SK-N-SH (cell line): ENCODE measurements at regions not wholly inside any gene's neighbourhood (a gene's known extent, or its start where the extent isn't known, plus 50 kb on each side); places are given as distances from the start of the nearest gene placed in this dataset.
"Not testable (repeated sequence)": the region's sequence is repeated elsewhere in the genome, so short reads cannot be mapped to it uniquely, and the experiment has no call there.

ENCODE experiments used
- CTCF ChIA-PET: fragments of 300-600, 350-600 bp; formaldehyde crosslinking; extraction: SDS; loops from one replicate; lab custom pipeline; 2021; lab: Yijun Ruan, JAX
- POLR2A ChIA-PET: fragments of 350-600 bp; sonication (Branson Sonifier 250); formaldehyde crosslinking; extraction: SDS; loops from one replicate; lab custom pipeline; 2020; ENCODE audit warnings: antibody characterized with exemption, inconsistent platforms; lab: Yijun Ruan, JAX
- DNase-seq: peaks from one replicate; pipeline ENCODE4 v3.0.0; 2012
- H2AFZ ChIP-seq: fragments of 200-600 bp; sonication (generic); 2 replicates; pipeline ENCODE4 v1.8.1; 2016; ENCODE audit warnings: antibody characterized with exemption, mild to moderate bottlenecking, low read depth
- H3F3A ChIP-seq: fragments of 200-600 bp; sonication (generic); replicated peaks from 2 replicates; pipeline ENCODE3; 2016; ENCODE audit warnings: antibody characterized with exemption, mild to moderate bottlenecking; ENCODE audit not compliant: insufficient read depth
- H3K27ac ChIP-seq, 2 experiments: fragments of 200-500 bp in 1 of 2; fragments of 200-600 bp in 1 of 2; sonication (Bioruptor generic) in 1 of 2; sonication (generic), shearing (Covaris generic) in 1 of 2; 2 replicates each; pipeline versions ENCODE4 v1.5.1 to v1.6.1; 2014 to 2016; ENCODE audit warnings: low read depth in 2 of 2, inconsistent platforms in 1 of 2, low read length in 1 of 2, mild to moderate bottlenecking in 1 of 2, mixed read lengths in 1 of 2
- H3K27me3 ChIP-seq: fragments of 200-600 bp; sonication (generic), shearing (Covaris generic); 2 replicates; pipeline ENCODE4 v1.6.1; 2016; ENCODE audit warnings: mixed run types; ENCODE audit not compliant: insufficient read depth
- H3K36me3 ChIP-seq, 2 experiments: fragments of 200-500 bp in 1 of 2; fragments of 200-600 bp in 1 of 2; sonication (Bioruptor generic) in 1 of 2; sonication (generic) in 1 of 2; replicated peaks in 1 of 2; 2 replicates each; pipeline versions ENCODE3 to v1.5.1; 2014 to 2016; ENCODE audit warnings: low read length in 1 of 2, mild to moderate bottlenecking in 1 of 2; ENCODE audit not compliant: insufficient read depth in 2 of 2, control insufficient read depth in 1 of 2
- H3K4me1 ChIP-seq, 2 experiments: fragments of 200-500 bp in 1 of 2; fragments of 200-600 bp in 1 of 2; sonication (Bioruptor generic) in 1 of 2; sonication (generic), shearing (Covaris generic) in 1 of 2; 2 replicates each; pipeline versions ENCODE4 v1.5.1 to v1.6.1; 2014 to 2016; ENCODE audit warnings: low read depth in 1 of 2, low read length in 1 of 2, mixed run types in 1 of 2; ENCODE audit not compliant: insufficient read depth in 2 of 2, control insufficient read depth in 1 of 2
- H3K4me2 ChIP-seq: fragments of 200-600 bp; sonication (generic), shearing (Covaris generic); 2 replicates; pipeline ENCODE4 v1.6.1; 2017; ENCODE audit warnings: mixed run types
- H3K4me3 ChIP-seq, 2 experiments: fragments of 200-500 bp in 1 of 2; fragments of 200-600 bp in 1 of 2; sonication (Bioruptor generic) in 1 of 2; sonication (generic), shearing (Covaris generic) in 1 of 2; 2 replicates each; pipeline versions ENCODE4 v1.5.1 to v1.8.1; 2014 to 2016; ENCODE audit warnings: low read depth in 2 of 2, inconsistent platforms in 1 of 2, low read length in 1 of 2, mild to moderate bottlenecking in 1 of 2, mixed read lengths in 1 of 2, moderate library complexity in 1 of 2
- H3K79me2 ChIP-seq: fragments of 200-600 bp; sonication (generic); 2 replicates; pipeline ENCODE4 v1.8.1; 2017; ENCODE audit warnings: mild to moderate bottlenecking; ENCODE audit not compliant: insufficient read depth
- H3K9ac ChIP-seq: fragments of 200-600 bp; sonication (generic); 2 replicates; pipeline ENCODE4 v1.6.1; 2017; ENCODE audit warnings: mixed run types
- H3K9me2 ChIP-seq: fragments of 200-600 bp; sonication (generic); 2 replicates; pipeline ENCODE4 v1.6.1; 2017; ENCODE audit warnings: mixed run types
- H3K9me3 ChIP-seq: fragments of 200-600 bp; sonication (generic); 2 replicates; pipeline ENCODE4 v1.6.1; 2017; ENCODE audit warnings: mixed run types, mild to moderate bottlenecking, moderate library complexity
- H4K20me1 ChIP-seq: fragments of 200-600 bp; sonication (generic); 2 replicates; pipeline ENCODE4 v1.6.1; 2017; ENCODE audit warnings: mild to moderate bottlenecking, mixed run types; ENCODE audit not compliant: insufficient read depth
- CHD2 ChIP-seq: fragments of 150-350 bp; IDR thresholded peaks from 2 replicates; pipeline ENCODE4 v1.6.1; 2018; ENCODE audit warnings: low read length; ENCODE audit not compliant: partially characterized antibody
- GABPA ChIP-seq: IDR thresholded peaks from 2 replicates; pipeline ENCODE4 v1.4.0; 2012; ENCODE audit warnings: low read depth, mild to moderate bottlenecking
- MXI1 ChIP-seq: IDR thresholded peaks from 2 replicates; pipeline ENCODE4 v1.6.1; 2012; ENCODE audit warnings: mild to moderate bottlenecking, low read depth, low read length, improper control_type of control experiment
- NRF1 ChIP-seq: IDR thresholded peaks from 2 replicates; pipeline ENCODE4 v1.6.1; 2012; ENCODE audit warnings: low read depth, mild to moderate bottlenecking, low read length
- RXRA ChIP-seq: IDR thresholded peaks from 2 replicates; pipeline ENCODE4 v1.4.0; 2012; ENCODE audit warnings: low read depth, mild to moderate bottlenecking, borderline replicate concordance
- WGBS: methylation state at CpG from one replicate; pipeline ENCODE4 v1.1.6; 2017; ENCODE audit warnings: low lambda C conversion rate; 5-methylcytosine and 5-hydroxymethylcytosine counted together
- TF ChIP-seq, protein P1 (sequence below): fragments of 150-350 bp; IDR thresholded peaks from 2 replicates; pipeline ENCODE4 v1.6.1; 2017; ENCODE audit warnings: antibody characterized with exemption, low read length, low read depth, borderline replicate concordance
- TF ChIP-seq, protein P2 (sequence below): IDR thresholded peaks from 2 replicates; pipeline ENCODE4 v1.4.0; 2012; ENCODE audit warnings: low read depth
- TF ChIP-seq, protein P3 (sequence below): IDR thresholded peaks from 2 replicates; pipeline ENCODE4 v1.4.0; 2012; ENCODE audit warnings: low read depth, borderline replicate concordance

DNA sequence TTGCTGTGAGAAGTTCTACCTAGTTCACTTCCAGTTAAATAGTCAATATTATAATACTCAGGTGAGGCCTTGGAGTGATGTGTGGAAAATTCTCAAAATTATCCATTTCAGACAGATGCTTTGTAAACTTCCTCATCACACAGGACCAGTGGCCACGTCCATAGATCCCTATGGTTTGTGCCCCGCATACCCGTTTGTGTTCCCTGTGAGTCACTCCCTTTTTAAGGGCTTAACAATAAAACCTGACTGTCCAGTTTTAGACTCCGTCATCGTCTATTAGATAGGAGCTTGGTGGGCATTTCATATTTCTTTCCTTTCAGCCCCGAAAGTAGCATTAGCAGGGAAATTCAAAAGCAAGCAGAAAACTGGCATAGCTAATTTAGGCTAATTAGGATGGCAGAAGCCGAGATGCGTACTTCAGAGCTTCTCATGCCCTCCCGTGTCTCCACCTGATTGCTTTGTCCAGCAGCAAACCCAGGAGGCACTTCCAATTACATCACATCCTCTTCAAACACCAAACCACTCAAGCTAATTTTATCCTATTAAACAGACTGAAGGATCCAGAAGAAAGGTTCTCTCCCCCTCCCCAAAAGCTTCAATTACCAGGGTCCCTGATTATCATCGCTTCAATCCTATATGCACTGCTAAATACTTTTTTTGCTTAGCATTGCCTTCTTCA, 186.6 kb upstream of the OTX2 start (continued):
- TF ChIP-seq, protein P1, sequence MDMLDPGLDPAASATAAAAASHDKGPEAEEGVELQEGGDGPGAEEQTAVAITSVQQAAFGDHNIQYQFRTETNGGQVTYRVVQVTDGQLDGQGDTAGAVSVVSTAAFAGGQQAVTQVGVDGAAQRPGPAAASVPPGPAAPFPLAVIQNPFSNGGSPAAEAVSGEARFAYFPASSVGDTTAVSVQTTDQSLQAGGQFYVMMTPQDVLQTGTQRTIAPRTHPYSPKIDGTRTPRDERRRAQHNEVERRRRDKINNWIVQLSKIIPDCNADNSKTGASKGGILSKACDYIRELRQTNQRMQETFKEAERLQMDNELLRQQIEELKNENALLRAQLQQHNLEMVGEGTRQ = no peak

DNA sequence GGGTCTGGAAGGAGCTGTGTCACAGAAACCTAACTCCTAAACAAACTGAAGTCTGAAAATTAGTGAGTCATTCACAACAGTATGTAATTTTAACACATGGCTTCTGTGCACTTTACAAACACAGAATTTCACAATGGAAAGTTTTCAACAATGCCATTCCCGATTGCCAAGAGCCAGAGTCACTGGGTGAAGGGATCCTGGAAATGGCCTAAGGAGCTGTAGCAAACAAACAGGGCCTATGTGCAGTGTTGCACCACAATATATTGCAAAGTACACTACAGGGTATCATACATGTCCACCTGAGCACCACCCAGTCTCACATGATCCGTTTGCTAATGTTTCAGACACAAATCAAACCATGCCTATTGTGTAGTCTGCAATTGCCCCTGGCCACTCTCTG, 184.7 kb upstream of the OTX2 start:
- no peaks in the 10 kb centered on the region for H3K9me3 ChIP-seq
- H3F3A ChIP-seq = no peaks in the 10 kb centered on the region
- H3K4me2 ChIP-seq = no peak overlapping the region
- no peaks in the 10 kb centered on the region for H3K36me3 ChIP-seq
- no peaks in the 10 kb centered on the region for H3K79me2 ChIP-seq
- H3K4me1 ChIP-seq = peaks cover 0 to 2% of the 10 kb centered on the region in 2 experiments; a peak in 1 of 4 replicates
- 11% methylated on average over 2 of the region's 2 CpGs for WGBS
- H3K27me3 ChIP-seq = no peaks in the 10 kb centered on the region
- H4K20me1 ChIP-seq = no peaks in the 10 kb centered on the region
- no peak overlapping the region for H3K4me3 ChIP-seq
- TF ChIP-seq, protein P1 = no peak
- ChIA-PET CTCF (no interaction called here), POLR2A (no interaction called here)
- no peak for DNase-seq
- no peak overlapping the region for H3K9ac ChIP-seq
- no peaks in the 10 kb centered on the region for H3K9me2 ChIP-seq
- no peak overlapping the region for H2AFZ ChIP-seq
- H3K27ac ChIP-seq = no peak overlapping the region

DNA sequence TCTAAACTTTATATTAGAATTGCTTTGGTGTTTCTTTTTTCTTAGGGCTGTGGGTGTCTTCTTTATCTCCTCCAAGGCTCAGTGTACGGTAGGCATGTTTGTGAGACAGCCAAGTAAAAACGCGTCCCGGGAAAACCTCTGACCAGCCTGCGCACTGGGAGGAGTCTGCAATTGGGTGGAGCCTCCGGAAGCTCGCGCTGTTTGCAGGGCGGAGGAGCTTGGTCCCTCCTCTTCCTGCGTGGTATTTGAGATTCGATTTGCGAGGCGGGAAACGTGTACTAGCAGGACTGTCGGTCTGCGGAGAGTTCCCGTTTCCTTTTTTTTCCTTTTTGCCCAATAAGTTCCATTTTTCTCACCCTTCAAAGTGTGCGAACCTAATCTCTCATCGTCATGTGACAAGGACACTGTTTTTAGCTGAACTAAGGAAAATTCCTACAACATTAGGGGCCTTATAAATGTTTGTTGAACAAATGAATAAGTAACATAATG, 182.1 kb upstream of the OTX2 start:
- Histone ChIP-seq H3K27ac (no peak overlapping the region), H2AFZ (peak overlapping the region; percentile 98), H3K9me3 (no peaks in the 10 kb centered on the region), H3K9ac (peak overlapping the region; percentile 44), H3K36me3 (no peaks in the 10 kb centered on the region), H3K4me2 (peak overlapping the region; percentile 89), H3K79me2 (no peaks in the 10 kb centered on the region)
- DNase-seq = peak; percentile 72
- POLR2A ChIA-PET = interaction anchor here (0.5 kb wide), 1 partner anchor 29 kb away, joined by 4 read pairs; no protein-coding TSS in a partner anchor
- WGBS = 10% methylated on average over 19 of the region's 19 CpGs
- TF ChIP-seq, protein P1 = no peak
- TF ChIP-seq, protein P2, sequence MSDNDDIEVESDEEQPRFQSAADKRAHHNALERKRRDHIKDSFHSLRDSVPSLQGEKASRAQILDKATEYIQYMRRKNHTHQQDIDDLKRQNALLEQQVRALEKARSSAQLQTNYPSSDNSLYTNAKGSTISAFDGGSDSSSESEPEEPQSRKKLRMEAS = peak; percentile 64
- TF ChIP-seq, protein P3, sequence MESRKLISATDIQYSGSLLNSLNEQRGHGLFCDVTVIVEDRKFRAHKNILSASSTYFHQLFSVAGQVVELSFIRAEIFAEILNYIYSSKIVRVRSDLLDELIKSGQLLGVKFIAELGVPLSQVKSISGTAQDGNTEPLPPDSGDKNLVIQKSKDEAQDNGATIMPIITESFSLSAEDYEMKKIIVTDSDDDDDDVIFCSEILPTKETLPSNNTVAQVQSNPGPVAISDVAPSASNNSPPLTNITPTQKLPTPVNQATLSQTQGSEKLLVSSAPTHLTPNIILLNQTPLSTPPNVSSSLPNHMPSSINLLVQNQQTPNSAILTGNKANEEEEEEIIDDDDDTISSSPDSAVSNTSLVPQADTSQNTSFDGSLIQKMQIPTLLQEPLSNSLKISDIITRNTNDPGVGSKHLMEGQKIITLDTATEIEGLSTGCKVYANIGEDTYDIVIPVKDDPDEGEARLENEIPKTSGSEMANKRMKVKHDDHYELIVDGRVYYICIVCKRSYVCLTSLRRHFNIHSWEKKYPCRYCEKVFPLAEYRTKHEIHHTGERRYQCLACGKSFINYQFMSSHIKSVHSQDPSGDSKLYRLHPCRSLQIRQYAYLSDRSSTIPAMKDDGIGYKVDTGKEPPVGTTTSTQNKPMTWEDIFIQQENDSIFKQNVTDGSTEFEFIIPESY = peak; percentile 80; the same call in 1 of the 2 replicates
- no peak for TF ChIP-seq MXI1
- TF ChIP-seq CHD2 = peak; percentile 85
- TF ChIP-seq NRF1 = peak; percentile 65
- TF ChIP-seq GABPA = peak; percentile 81
- TF ChIP-seq RXRA = no peak
- TF ChIP-seq, all 33 proteins: peak for 5
- H3F3A ChIP-seq = no peaks in the 10 kb centered on the region
- no peaks in the 10 kb centered on the region for H3K9me2 ChIP-seq
- H3K27me3 ChIP-seq = no peaks in the 10 kb centered on the region
- H3K4me3 ChIP-seq = peak overlapping the region; percentile 43 to 76
- CTCF ChIA-PET = interaction anchor here (0.7 to 1.2 kb wide), 4 partner anchors 35 to 1187 kb away, joined by 3 read pairs; no protein-coding TSS in a partner anchor
- H3K4me1 ChIP-seq = peaks cover 0 to 2% of the 10 kb centered on the region in 2 experiments; a peak in 1 of 4 replicates
- H4K20me1 ChIP-seq = no peaks in the 10 kb centered on the region

DNA sequence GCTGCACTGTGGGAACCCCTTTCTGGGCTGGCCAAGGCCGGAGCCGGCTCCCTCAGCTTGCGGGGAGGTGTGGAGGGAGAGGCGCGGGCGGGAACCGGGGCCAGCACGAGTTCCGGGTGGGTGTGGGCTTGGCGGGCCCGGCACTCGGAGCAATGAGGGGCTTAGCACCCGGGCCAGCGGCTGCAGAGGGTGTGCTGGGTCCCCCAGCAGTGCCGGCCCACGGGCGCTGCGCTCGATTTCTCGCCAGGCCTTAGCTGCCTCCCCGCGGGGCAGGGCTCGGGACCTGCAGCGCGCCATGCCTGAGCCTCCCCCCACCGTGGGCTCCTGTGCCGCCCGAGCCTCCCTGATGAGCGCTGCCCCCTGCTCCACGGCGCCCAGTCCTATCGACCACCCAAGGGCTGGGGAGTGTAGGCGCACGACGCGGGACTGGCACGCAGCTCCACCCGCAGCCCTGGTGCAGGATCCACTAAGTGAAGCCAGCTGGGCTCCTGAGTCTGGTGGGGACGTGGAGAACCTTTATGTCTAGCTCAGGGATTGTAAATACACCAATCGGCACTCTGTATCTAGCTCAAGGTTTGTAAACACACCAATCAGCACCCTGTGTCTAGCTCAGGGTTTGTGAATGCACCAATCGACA, 180.8 kb upstream of the OTX2 start:
- H3K4me1 ChIP-seq, POLR2A ChIA-PET, H3K27ac ChIP-seq, H4K20me1 ChIP-seq, H3K9me2 ChIP-seq, H3F3A ChIP-seq, H2AFZ ChIP-seq, H3K9me3 ChIP-seq, DNase-seq, H3K9ac ChIP-seq, H3K27me3 ChIP-seq, H3K36me3 ChIP-seq, H3K79me2 ChIP-seq: not testable (repeated sequence)
- 88% methylated on average over 19 of the region's 41 CpGs for WGBS
- CTCF ChIA-PET = interaction anchor here (1.0 to 1.2 kb wide), 2 partner anchors 34 to 1186 kb away, joined by 3 read pairs; no protein-coding TSS in a partner anchor
- Histone ChIP-seq H3K4me3 (peak overlapping the region in 1 of 2 experiments; percentile 76; a peak in 1 of 4 replicates), H3K4me2 (0 out of 2 replicates have a peak overlapping the region, but pooled peaks have one; percentile 89)
